MM.1S (cell line): ENCODE measurements at regions not wholly inside any gene's neighbourhood (a gene's known extent, or its start where the extent isn't known, plus 50 kb on each side); places are given as distances from the start of the nearest gene placed in this dataset.

Experiments
- DNase-seq: peaks from one replicate; pipeline ENCODE4 v3.0.0-alpha.2; 2015
- H2AFZ ChIP-seq: fragments of 300-600 bp; sonication (generic); 2 replicates; pipeline ENCODE4 v1.6.0; 2016; ENCODE audit warnings: antibody characterized with exemption, low read length
- H3F3A ChIP-seq: fragments of 300-600 bp; sonication (generic); 2 replicates; pipeline ENCODE4 v1.6.1; 2016; ENCODE audit warnings: mild to moderate bottlenecking, antibody characterized with exemption, low read length, moderate library complexity, mixed read lengths; ENCODE audit not compliant: insufficient read depth
- H3K27ac ChIP-seq: fragments of 300-600 bp; sonication (generic); 2 replicates; pipeline ENCODE4 v1.5.1; 2016; ENCODE audit warnings: mild to moderate bottlenecking, low read length
- H3K27me3 ChIP-seq: fragments of 300-600 bp; sonication (generic); replicated peaks from 2 replicates; pipeline ENCODE4 v1.6.0; 2016; ENCODE audit warnings: low read length; ENCODE audit not compliant: insufficient read depth
- H3K36me3 ChIP-seq: fragments of 300-600 bp; sonication (generic); replicated peaks from 2 replicates; pipeline ENCODE4 v1.6.1; 2016; ENCODE audit warnings: mild to moderate bottlenecking, low read length, mixed read lengths; ENCODE audit not compliant: insufficient read depth
- H3K4me1 ChIP-seq: fragments of 300-600 bp; sonication (generic); 2 replicates; pipeline ENCODE4 v1.6.1; 2016; ENCODE audit warnings: low read length, mixed read lengths
- H3K4me2 ChIP-seq: fragments of 300-600 bp; sonication (generic); 2 replicates; pipeline ENCODE4 v1.6.0; 2016; ENCODE audit warnings: low read depth, low read length
- H3K4me3 ChIP-seq: fragments of 300-600 bp; sonication (generic); 2 replicates; pipeline ENCODE4 v1.5.1; 2016; ENCODE audit warnings: low read length, mixed read lengths
- H3K79me2 ChIP-seq: fragments of 300-600 bp; sonication (generic); 2 replicates; pipeline ENCODE4 v1.6.1; 2016; ENCODE audit warnings: mixed run types, low read length, mixed read lengths
- H3K9ac ChIP-seq: fragments of 300-600 bp; sonication (generic); 2 replicates; pipeline ENCODE4 v1.6.1; 2016; ENCODE audit warnings: low read length, mixed read lengths
- H3K9me2 ChIP-seq: fragments of 300-600 bp; sonication (generic); replicated peaks from 2 replicates; pipeline ENCODE4 v1.6.1; 2016; ENCODE audit warnings: mild to moderate bottlenecking, low read length, mixed read lengths; ENCODE audit not compliant: insufficient read depth
- H3K9me3 ChIP-seq: fragments of 300-600 bp; sonication (generic); replicated peaks from 2 replicates; pipeline ENCODE4 v1.6.1; 2016; ENCODE audit warnings: mild to moderate bottlenecking, low read length, mixed read lengths; ENCODE audit not compliant: insufficient read depth
- H4K20me1 ChIP-seq: fragments of 300-600 bp; sonication (generic); 2 replicates; pipeline ENCODE4 v1.6.1; 2016; ENCODE audit warnings: mild to moderate bottlenecking, low read length, moderate library complexity, mixed read lengths; ENCODE audit not compliant: insufficient read depth
- CTCF ChIP-seq: fragments of 300-600 bp; sonication (generic); IDR thresholded peaks from 2 replicates; pipeline ENCODE4 v1.5.1; 2016; ENCODE audit warnings: antibody characterized with exemption, low read length, mixed read lengths
- EZH2 ChIP-seq: fragments of 300-600 bp; sonication (generic); optimal IDR thresholded peaks from 2 replicates; pipeline ENCODE3; 2017; ENCODE audit warnings: low read depth, mild to moderate bottlenecking, antibody characterized with exemption, low read length, mixed read lengths
- EZH2phosphoT487 ChIP-seq: fragments of 300-600 bp; sonication (generic); IDR thresholded peaks from 2 replicates; pipeline ENCODE4 v1.6.1; 2018; ENCODE audit warnings: antibody characterized with exemption, low read length

- DNase-seq: no peak
- no peaks in the 10 kb centered on the region for H3F3A ChIP-seq
- H3K27me3 ChIP-seq: no peaks in the 10 kb centered on the region
- no peak overlapping the region for H3K27ac ChIP-seq
- no peak overlapping the region for H2AFZ ChIP-seq
- no peaks in the 10 kb centered on the region for H3K4me1 ChIP-seq
- H4K20me1 ChIP-seq: no peaks in the 10 kb centered on the region
- H3K4me3 ChIP-seq: no peak overlapping the region
- H3K9ac ChIP-seq: no peak overlapping the region
- TF ChIP-seq EZH2phosphoT487 (no peak), EZH2 (no peak), CTCF (no peak)
- no peak overlapping the region for H3K4me2 ChIP-seq
- H3K79me2 ChIP-seq: no peaks in the 10 kb centered on the region
- H3K36me3 ChIP-seq: no peaks in the 10 kb centered on the region
- H3K9me2 ChIP-seq: no peaks in the 10 kb centered on the region
- H3K9me3 ChIP-seq: no peaks in the 10 kb centered on the region
Observed at GRCh38 chr5:173458828-173459609, 130.8 kb upstream of the STC2 start.

- no peak for DNase-seq
- H3K9me3 ChIP-seq: no peaks in the 10 kb centered on the region
- H2AFZ ChIP-seq: no peak overlapping the region
- H3K36me3 ChIP-seq: no peaks in the 10 kb centered on the region
- no peaks in the 10 kb centered on the region for H3K9me2 ChIP-seq
- H3K27ac ChIP-seq: no peak overlapping the region
- no peak overlapping the region for H3K4me3 ChIP-seq
- no peaks in the 10 kb centered on the region for H4K20me1 ChIP-seq
- H3K9ac ChIP-seq: no peak overlapping the region
- no peaks in the 10 kb centered on the region for H3F3A ChIP-seq
- H3K4me1 ChIP-seq: no peaks in the 10 kb centered on the region
- TF ChIP-seq EZH2: no peak
- TF ChIP-seq CTCF: no peak
- TF ChIP-seq EZH2phosphoT487: no peak
- H3K79me2 ChIP-seq: no peaks in the 10 kb centered on the region
- H3K4me2 ChIP-seq: no peak overlapping the region
- no peaks in the 10 kb centered on the region for H3K27me3 ChIP-seq
Observed at GRCh38 chr5:173457482-173457881, 129.3 kb upstream of the STC2 start.

GRCh38 chr5:173456751-173457171 is 128.5 kb upstream of the STC2 start:
- no peak overlapping the region for H3K27ac ChIP-seq
- H2AFZ ChIP-seq: no peak overlapping the region
- H3K9me2 ChIP-seq: no peaks in the 10 kb centered on the region
- no peaks in the 10 kb centered on the region for H4K20me1 ChIP-seq
- H3K4me3 ChIP-seq: no peak overlapping the region
- no peak for TF ChIP-seq CTCF
- TF ChIP-seq EZH2phosphoT487: no peak
- TF ChIP-seq EZH2: no peak
- H3K27me3 ChIP-seq: no peaks in the 10 kb centered on the region
- no peak for DNase-seq
- no peaks in the 10 kb centered on the region for H3K9me3 ChIP-seq
- H3K36me3 ChIP-seq: no peaks in the 10 kb centered on the region
- H3K4me1 ChIP-seq: no peaks in the 10 kb centered on the region
- H3K79me2 ChIP-seq: no peaks in the 10 kb centered on the region
- H3F3A ChIP-seq: no peaks in the 10 kb centered on the region
- no peak overlapping the region for H3K9ac ChIP-seq
- no peak overlapping the region for H3K4me2 ChIP-seq
